ENCODE measurements at regions not wholly inside any gene's neighbourhood (a gene's known extent, or its start where the extent isn't known, plus 50 kb on each side); places are given as distances from the start of the nearest gene placed in this dataset.
"Not testable (repeated sequence)": the region's sequence is repeated elsewhere in the genome, so short reads cannot be mapped to it uniquely, and the experiment has no call there.

- ChIA-PET POLR2A (ENCODE audit: unreplicated experiment) (no interaction called here), CTCF (no interaction called here)
- H4K20me1 ChIP-seq (ENCODE audit: insufficient read depth), result no peaks in the 10 kb centered on the region
- no peak for TF ChIP-seq CTCF (conservative IDR thresholded peaks at IDR 0.05)
- TF ChIP-seq EZH2 (IDR thresholded peaks at IDR 0.05; ENCODE audit: low read depth), result no peak
- no peak for DNase-seq
- no TSS peak for BruUV-seq (replicated peaks)
- H3K4me1 ChIP-seq (replicated peaks; ENCODE audit: insufficient read depth), result no peaks in the 10 kb centered on the region
- H3K4me2 ChIP-seq, result no peak overlapping the region
- no peaks in the 10 kb centered on the region for H3K36me3 ChIP-seq (ENCODE audit: low read depth)
- H3K27me3 ChIP-seq (ENCODE audit: insufficient read depth, low read depth), result no peaks in the 10 kb centered on the region
- no peaks in the 10 kb centered on the region for H3K9me2 ChIP-seq (ENCODE audit: insufficient read depth)
- H3F3A ChIP-seq (ENCODE audit: insufficient read depth, low read depth), result no peaks in the 10 kb centered on the region
- H3K9me3 ChIP-seq (ENCODE audit: insufficient read depth, low read depth), result no peaks in the 10 kb centered on the region
- intact Hi-C loops (cut with micrococcal nuclease; ENCODE audit: unreplicated experiment), result no loop called here
- no peaks in the 10 kb centered on the region for H3K79me2 ChIP-seq (ENCODE audit: low read depth)
- no peak overlapping the region for H3K27ac ChIP-seq
- no peak overlapping the region for H3K4me3 ChIP-seq
- no peak overlapping the region for H2AFZ ChIP-seq
These were observed 85.1 kb upstream of the LUZP2 start for GRCh38 chr11:24411791-24412190.

- H3K4me2 ChIP-seq, result no peak overlapping the region
- H3K27me3 ChIP-seq (ENCODE audit: insufficient read depth, low read depth), result no peaks in the 10 kb centered on the region
- no peak overlapping the region for H3K27ac ChIP-seq
- no peak overlapping the region for H3K4me3 ChIP-seq
- TF ChIP-seq EZH2 (IDR thresholded peaks at IDR 0.05; ENCODE audit: low read depth) (no peak), CTCF (conservative IDR thresholded peaks at IDR 0.05) (no peak)
- no TSS peak for BruUV-seq (replicated peaks)
- H3F3A ChIP-seq (ENCODE audit: insufficient read depth, low read depth), result no peaks in the 10 kb centered on the region
- ChIA-PET POLR2A (ENCODE audit: unreplicated experiment) (no interaction called here), CTCF (no interaction called here)
- intact Hi-C loops (cut with micrococcal nuclease; ENCODE audit: unreplicated experiment), result no loop called here
- no peaks in the 10 kb centered on the region for H3K9me3 ChIP-seq (ENCODE audit: insufficient read depth, low read depth)
- no peaks in the 10 kb centered on the region for H3K36me3 ChIP-seq (ENCODE audit: low read depth)
- H4K20me1 ChIP-seq (ENCODE audit: insufficient read depth), result no peaks in the 10 kb centered on the region
- H3K4me1 ChIP-seq (replicated peaks; ENCODE audit: insufficient read depth), result no peaks in the 10 kb centered on the region
- no peaks in the 10 kb centered on the region for H3K9me2 ChIP-seq (ENCODE audit: insufficient read depth)
- H2AFZ ChIP-seq, result no peak overlapping the region
- H3K79me2 ChIP-seq (ENCODE audit: low read depth), result no peaks in the 10 kb centered on the region
- DNase-seq, result no peak
These were observed 84.1 kb upstream of the LUZP2 start for GRCh38 chr11:24412722-24413121.

- Histone ChIP-seq H3K27ac (no peak overlapping the region), H3F3A (ENCODE audit: insufficient read depth, low read depth) (no peaks in the 10 kb centered on the region), H4K20me1 (ENCODE audit: insufficient read depth) (no peaks in the 10 kb centered on the region), H2AFZ (no peak overlapping the region), H3K27me3 (ENCODE audit: insufficient read depth, low read depth) (no peaks in the 10 kb centered on the region), H3K79me2 (ENCODE audit: low read depth) (no peaks in the 10 kb centered on the region), H3K4me1 (replicated peaks; ENCODE audit: insufficient read depth) (no peaks in the 10 kb centered on the region), H3K9me3 (ENCODE audit: insufficient read depth, low read depth) (no peaks in the 10 kb centered on the region), H3K9me2 (ENCODE audit: insufficient read depth) (no peaks in the 10 kb centered on the region), H3K4me3 (no peak overlapping the region), H3K36me3 (ENCODE audit: low read depth) (no peaks in the 10 kb centered on the region), H3K4me2 (no peak overlapping the region)
- intact Hi-C loops (cut with micrococcal nuclease; ENCODE audit: unreplicated experiment), result no loop called here
- no TSS peak for BruUV-seq (replicated peaks)
- CTCF ChIA-PET, result no interaction called here
- TF ChIP-seq EZH2 (IDR thresholded peaks at IDR 0.05; ENCODE audit: low read depth) (no peak), CTCF (conservative IDR thresholded peaks at IDR 0.05) (no peak)
- no peak for DNase-seq
- POLR2A ChIA-PET (ENCODE audit: unreplicated experiment), result no interaction called here
These were observed 83.5 kb upstream of the LUZP2 start for GRCh38 chr11:24413391-24413790.

GRCh38 chr11:24415955-24416636 is 80.8 kb upstream of the LUZP2 start:
- CTCF ChIA-PET; H3K36me3 ChIP-seq (ENCODE audit: low read depth); POLR2A ChIA-PET (ENCODE audit: unreplicated experiment); H3K9me2 ChIP-seq (ENCODE audit: insufficient read depth); H3K4me2 ChIP-seq; DNase-seq; H3K9me3 ChIP-seq (ENCODE audit: insufficient read depth, low read depth); H2AFZ ChIP-seq; H3K4me1 ChIP-seq (replicated peaks; ENCODE audit: insufficient read depth); H4K20me1 ChIP-seq (ENCODE audit: insufficient read depth); H3F3A ChIP-seq (ENCODE audit: insufficient read depth, low read depth); H3K27me3 ChIP-seq (ENCODE audit: insufficient read depth, low read depth); BruUV-seq (replicated peaks); H3K79me2 ChIP-seq (ENCODE audit: low read depth); H3K27ac ChIP-seq; intact Hi-C loops (cut with micrococcal nuclease; ENCODE audit: unreplicated experiment); H3K4me3 ChIP-seq: not testable (repeated sequence)

Measured in PC-9 (cell line).